Prostate gland (tissue), 2 donors: ENCODE measurements at regions not wholly inside any gene's neighbourhood (a gene's known extent, or its start where the extent isn't known, plus 50 kb on each side); places are given as distances from the start of the nearest gene placed in this dataset.
"Not testable (repeated sequence)": the region's sequence is repeated elsewhere in the genome, so short reads cannot be mapped to it uniquely, and the experiment has no call there.

Experiments used
- CTCF ChIP-seq, 4 experiments: fragments of 200-600 bp in 2 of 4; fragments of 450-650 bp in 2 of 4; sonication (generic) in 2 of 4; IDR thresholded peaks; 1 replicate in 3 of 4; 2 replicates in 1 of 4; pipeline ENCODE4 v1.5.1; 2016 to 2019; ENCODE audit warnings: antibody characterized with exemption in 4 of 4, mild to moderate bottlenecking in 2 of 4, moderate library complexity in 2 of 4
- POLR2A ChIP-seq: fragments of 450-650 bp; IDR thresholded peaks from one replicate; pipeline ENCODE4 v1.6.1; 2016; ENCODE audit warnings: antibody characterized with exemption, mild to moderate bottlenecking
- POLR2AphosphoS5 ChIP-seq: sonication (generic); formaldehyde crosslinking; IDR thresholded peaks from one replicate; pipeline ENCODE4 v1.6.1; 2017; ENCODE audit warnings: antibody characterized with exemption

DNA sequence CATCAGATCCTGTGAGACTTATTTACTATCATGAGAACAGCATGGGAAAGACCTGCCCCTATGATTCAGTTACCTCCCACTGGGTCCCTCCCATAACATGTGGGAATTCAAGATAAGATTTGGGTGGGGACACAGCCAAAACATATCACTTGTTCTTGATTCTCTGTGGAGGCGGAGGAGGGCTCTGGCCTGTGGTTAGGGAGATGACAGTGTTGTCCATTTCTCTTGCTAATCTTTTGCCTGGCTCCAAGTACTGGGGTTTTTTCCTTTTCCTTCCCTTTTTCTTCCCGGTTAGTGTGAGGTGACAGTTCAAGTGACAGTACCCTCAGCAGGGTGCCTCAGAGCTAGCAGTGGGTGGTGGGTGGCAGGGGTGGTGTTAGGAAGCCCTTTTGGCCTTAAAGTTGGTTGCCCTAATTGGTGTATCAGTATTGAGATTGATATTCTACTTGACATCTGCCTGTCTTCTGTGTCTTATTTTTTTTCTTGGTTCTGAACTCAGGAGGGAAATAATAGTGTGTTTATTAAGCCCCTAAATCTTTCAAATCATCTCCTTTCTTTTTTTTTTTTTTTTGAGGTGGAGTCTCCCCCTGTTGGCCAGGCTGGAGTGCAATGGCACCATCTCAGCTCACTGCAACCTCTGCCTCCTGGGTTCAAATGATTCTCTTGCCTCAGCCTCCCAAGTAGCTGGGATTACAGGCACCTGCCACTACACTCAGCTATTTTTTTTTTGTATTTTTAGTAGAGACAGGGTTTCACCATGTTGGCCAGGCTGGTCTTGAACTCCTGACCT, 192.0 kb downstream of the ASB1 start:
- not testable (repeated sequence) for TF ChIP-seq CTCF (IDR thresholded peaks at IDR 0.05); POLR2AphosphoS5; POLR2A
